Skeletal muscle satellite cell (primary cell): ENCODE measurements at regions not wholly inside any gene's neighbourhood (a gene's known extent, or its start where the extent isn't known, plus 50 kb on each side); places are given as distances from the start of the nearest gene placed in this dataset.
"Not testable (repeated sequence)": the region's sequence is repeated elsewhere in the genome, so short reads cannot be mapped to it uniquely, and the experiment has no call there.

Experiments
- H3K27me3 ChIP-seq: 2 replicates; pipeline ENCODE4 v1.7.0; 2013; ENCODE audit warnings: low read length; ENCODE audit not compliant: control insufficient read depth, insufficient read depth
- H3K36me3 ChIP-seq: 2 replicates; pipeline ENCODE4 v1.7.0; 2013; ENCODE audit warnings: mild to moderate bottlenecking, control low read depth, low read length; ENCODE audit not compliant: insufficient read depth
- H3K4me1 ChIP-seq: 2 replicates; pipeline ENCODE4 v1.7.0; 2013; ENCODE audit warnings: low read length; ENCODE audit not compliant: control insufficient read depth, insufficient read depth
- H3K4me2 ChIP-seq: 2 replicates; pipeline ENCODE4 v1.7.0; 2013; ENCODE audit warnings: mild to moderate bottlenecking, low read length
- H3K4me3 ChIP-seq: 2 replicates; pipeline ENCODE4 v1.7.0; 2013; ENCODE audit warnings: low read length
- H3K9ac ChIP-seq: 2 replicates; pipeline ENCODE4 v1.7.0; 2013; ENCODE audit warnings: mild to moderate bottlenecking, low read depth, low read length, moderate library complexity
- H3K9me3 ChIP-seq: replicated peaks from 2 replicates; pipeline ENCODE4 v1.7.0; 2013; ENCODE audit warnings: mild to moderate bottlenecking, control low read depth, low read length

DNA sequence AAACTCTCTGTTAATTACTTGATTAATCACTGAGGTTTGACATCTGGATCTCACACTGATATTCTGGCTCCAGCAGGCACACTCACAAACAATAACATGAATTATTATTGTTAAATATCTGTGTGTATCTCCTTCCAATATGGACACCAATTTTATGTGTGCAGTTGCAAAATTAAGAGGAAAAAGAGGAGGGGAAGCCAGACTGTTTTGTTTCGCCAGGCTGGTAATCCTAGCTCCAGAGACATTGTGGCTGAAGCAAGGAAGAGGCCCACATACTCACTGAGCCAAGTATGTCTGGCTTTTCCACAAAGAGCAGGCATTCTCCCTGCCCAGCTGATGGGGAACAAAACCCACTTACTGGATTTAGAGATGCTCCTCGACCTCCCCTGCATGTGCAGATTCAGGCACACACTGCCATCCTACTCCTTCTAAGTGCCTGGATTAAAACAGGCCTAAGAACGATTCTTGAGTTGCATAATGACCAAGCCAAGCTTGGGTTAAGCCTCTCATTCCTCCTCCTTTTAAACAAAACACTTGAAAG lies 181.9 kb downstream of the ESM1 start:
- H3K4me1 ChIP-seq: peaks cover 6% of the 10 kb centered on the region
- H3K27me3 ChIP-seq: no peaks in the 10 kb centered on the region
- no peaks in the 10 kb centered on the region for H3K9me3 ChIP-seq
- H3K4me2 ChIP-seq: no peak overlapping the region
- H3K4me3 ChIP-seq: no peak overlapping the region
- H3K9ac ChIP-seq: no peak overlapping the region
- H3K36me3 ChIP-seq: no peaks in the 10 kb centered on the region

- no peak overlapping the region for H3K9ac ChIP-seq
- no peaks in the 10 kb centered on the region for H3K36me3 ChIP-seq
- no peak overlapping the region for H3K4me3 ChIP-seq
- no peak overlapping the region for H3K4me2 ChIP-seq
- no peaks in the 10 kb centered on the region for H3K9me3 ChIP-seq
- no peaks in the 10 kb centered on the region for H3K27me3 ChIP-seq
- H3K4me1 ChIP-seq: no peaks in the 10 kb centered on the region
Observed at GRCh38 chr5:54799645-54800044, 185.7 kb downstream of the ESM1 start.

DNA sequence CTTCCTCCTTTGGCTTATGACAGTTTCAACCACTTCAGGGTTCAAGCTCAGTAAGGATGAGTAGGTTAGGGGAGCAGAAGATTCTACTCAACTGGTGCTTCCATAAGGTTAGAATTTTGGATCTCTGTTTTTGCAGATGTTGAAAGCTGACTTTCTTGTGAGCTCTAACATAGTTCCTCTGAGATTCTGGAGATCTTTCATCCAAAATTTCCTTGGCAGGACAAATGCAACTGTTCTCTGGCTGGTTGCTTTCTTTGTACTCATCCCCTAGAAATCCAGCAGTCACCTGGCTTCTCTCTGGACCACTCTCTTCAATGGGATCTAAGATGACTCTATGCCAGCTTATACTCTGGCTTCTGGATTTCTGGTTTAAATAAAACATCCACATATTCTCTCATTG lies 189.6 kb downstream of the ESM1 start:
- H3K4me1 ChIP-seq: no peaks in the 10 kb centered on the region
- H3K36me3 ChIP-seq: no peaks in the 10 kb centered on the region
- no peaks in the 10 kb centered on the region for H3K27me3 ChIP-seq
- no peak overlapping the region for H3K4me3 ChIP-seq
- H3K4me2 ChIP-seq: no peak overlapping the region
- H3K9ac ChIP-seq: no peak overlapping the region
- no peaks in the 10 kb centered on the region for H3K9me3 ChIP-seq

- H3K9ac ChIP-seq: no peak overlapping the region
- H3K9me3 ChIP-seq: no peaks in the 10 kb centered on the region
- H3K4me1 ChIP-seq: no peaks in the 10 kb centered on the region
- no peak overlapping the region for H3K4me3 ChIP-seq
- H3K4me2 ChIP-seq: no peak overlapping the region
- no peaks in the 10 kb centered on the region for H3K27me3 ChIP-seq
- H3K36me3 ChIP-seq: no peaks in the 10 kb centered on the region
Observed at GRCh38 chr5:54795284-54795683, 190.1 kb downstream of the ESM1 start.

DNA sequence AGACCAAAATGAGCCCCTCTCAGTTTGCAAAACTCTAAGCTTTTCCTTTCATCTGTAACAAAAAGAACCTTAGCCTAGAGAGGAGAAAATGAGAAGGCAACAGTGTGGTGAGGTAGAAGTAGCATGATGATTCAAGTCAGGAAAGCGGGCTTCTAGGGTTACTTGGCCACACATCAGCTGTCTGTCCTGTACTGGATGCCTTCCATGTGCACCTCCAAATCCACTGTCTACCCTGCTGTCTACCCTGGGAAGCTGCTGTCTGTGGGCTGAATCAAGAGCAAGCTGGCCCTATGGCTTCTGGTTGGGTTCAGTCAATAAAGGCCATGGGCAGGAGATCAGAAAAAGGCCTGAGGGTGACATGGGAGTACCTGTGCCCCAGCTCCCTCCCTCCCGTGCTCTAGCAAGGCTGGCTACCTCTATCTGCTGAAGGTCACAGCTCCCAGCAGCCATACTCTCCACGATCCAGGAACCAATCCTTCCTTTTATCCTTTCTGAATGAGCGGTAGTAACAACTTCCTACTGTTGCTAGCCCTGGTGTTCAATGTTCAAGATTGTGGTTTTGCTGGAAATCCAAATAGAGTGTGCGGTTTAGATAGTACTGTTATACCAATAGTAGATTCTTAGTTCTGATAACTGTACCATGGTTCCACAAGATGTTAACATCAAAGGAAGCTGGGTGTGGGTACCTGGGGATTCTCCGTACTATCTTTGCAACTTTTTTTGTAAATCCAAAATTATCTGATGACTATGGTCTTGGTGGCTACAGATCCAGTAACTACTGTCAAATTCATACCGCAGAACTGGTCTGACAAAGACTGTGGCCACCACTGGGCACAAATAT lies 191.0 kb downstream of the ESM1 start:
- Histone ChIP-seq H3K36me3 (no peaks in the 10 kb centered on the region), H3K4me1 (no peaks in the 10 kb centered on the region), H3K9ac (no peak overlapping the region), H3K27me3 (no peaks in the 10 kb centered on the region), H3K4me2 (no peak overlapping the region), H3K9me3 (no peaks in the 10 kb centered on the region), H3K4me3 (no peak overlapping the region)

GRCh38 chr5:54793468-54794134 lies 191.8 kb downstream of the ESM1 start:
- H3K27me3 ChIP-seq: no peaks in the 10 kb centered on the region
- H3K9me3 ChIP-seq: no peaks in the 10 kb centered on the region
- H3K36me3 ChIP-seq: no peaks in the 10 kb centered on the region
- H3K4me1 ChIP-seq: no peaks in the 10 kb centered on the region
- no peak overlapping the region for H3K9ac ChIP-seq
- no peak overlapping the region for H3K4me2 ChIP-seq
- no peak overlapping the region for H3K4me3 ChIP-seq

DNA sequence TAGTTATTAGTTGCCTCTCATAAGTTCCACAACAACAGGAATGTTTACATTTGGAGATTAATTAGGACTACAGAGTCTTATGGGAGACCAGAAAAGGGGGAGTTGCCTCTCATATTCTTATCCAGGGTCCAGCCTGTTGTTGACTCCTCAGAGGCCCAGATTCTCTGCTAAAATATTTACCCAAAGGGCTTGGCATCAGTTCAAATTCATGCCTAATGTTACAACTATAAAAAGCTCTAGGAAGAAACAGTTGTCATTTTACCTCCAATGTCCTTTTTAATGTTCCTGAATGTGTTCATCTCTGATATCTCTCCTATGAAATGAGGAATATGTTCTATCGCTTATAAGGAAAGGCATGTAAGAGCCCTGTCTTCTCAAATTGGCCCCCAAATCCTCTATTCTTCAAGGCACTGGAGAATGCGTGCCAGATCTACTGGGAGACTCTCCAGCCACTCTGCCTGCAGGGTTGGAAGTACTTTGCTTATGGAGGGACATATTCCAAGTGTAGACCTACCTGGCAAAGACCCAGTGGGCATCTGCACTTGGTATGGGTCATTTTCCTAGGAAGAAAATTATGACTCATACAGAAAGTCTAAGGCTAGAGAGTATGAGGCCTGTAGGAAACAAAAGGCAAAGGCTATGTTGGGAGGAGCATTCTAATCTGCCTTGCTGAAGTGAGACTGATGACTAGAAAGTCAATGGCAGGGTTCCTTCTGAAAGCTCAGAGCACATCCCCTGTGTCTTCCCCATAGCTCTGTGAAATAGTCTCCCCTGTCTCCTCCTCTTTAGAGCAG lies 192.6 kb downstream of the ESM1 start:
- no peaks in the 10 kb centered on the region for H3K27me3 ChIP-seq
- H3K4me3 ChIP-seq: no peak overlapping the region
- no peak overlapping the region for H3K4me2 ChIP-seq
- H3K9me3 ChIP-seq: no peaks in the 10 kb centered on the region
- no peaks in the 10 kb centered on the region for H3K4me1 ChIP-seq
- H3K36me3 ChIP-seq: no peaks in the 10 kb centered on the region
- no peak overlapping the region for H3K9ac ChIP-seq

GRCh38 chr5:54787910-54788309 lies 197.5 kb downstream of the ESM1 start:
- H3K27me3 ChIP-seq, H3K9ac ChIP-seq, H3K4me3 ChIP-seq, H3K36me3 ChIP-seq, H3K4me1 ChIP-seq, H3K9me3 ChIP-seq, H3K4me2 ChIP-seq: not testable (repeated sequence)

- peaks cover 6% of the 10 kb centered on the region for H3K4me1 ChIP-seq
- no peak overlapping the region for H3K4me3 ChIP-seq
- no peaks in the 10 kb centered on the region for H3K36me3 ChIP-seq
- no peak overlapping the region for H3K4me2 ChIP-seq
- no peaks in the 10 kb centered on the region for H3K9me3 ChIP-seq
- H3K9ac ChIP-seq: no peak overlapping the region
- no peaks in the 10 kb centered on the region for H3K27me3 ChIP-seq
Observed at GRCh38 chr5:54785729-54786591, 199.4 kb downstream of the ESM1 start.

DNA sequence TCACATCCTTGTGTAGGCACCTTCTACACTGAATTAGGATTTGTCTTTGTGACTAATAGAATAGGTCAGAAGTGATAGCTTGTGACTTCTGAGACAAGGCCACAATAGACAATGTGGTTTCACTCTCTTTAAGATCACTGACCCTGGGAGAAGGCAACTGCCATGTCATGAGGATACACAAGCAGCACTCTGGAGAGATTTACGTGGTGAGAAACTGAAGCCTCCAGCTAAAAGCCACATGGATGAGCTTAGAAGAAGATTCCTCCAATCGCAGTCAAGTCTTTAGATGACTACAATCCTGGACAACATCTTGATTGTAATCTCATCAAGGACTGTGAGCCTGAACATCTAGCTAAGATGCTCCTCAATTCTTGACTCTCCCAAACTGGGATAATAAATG lies 206.6 kb downstream of the ESM1 start:
- H3K9ac ChIP-seq: no peak overlapping the region
- no peaks in the 10 kb centered on the region for H3K9me3 ChIP-seq
- H3K4me2 ChIP-seq: no peak overlapping the region
- H3K36me3 ChIP-seq: no peaks in the 10 kb centered on the region
- H3K27me3 ChIP-seq: no peaks in the 10 kb centered on the region
- H3K4me1 ChIP-seq: peaks cover 3% of the 10 kb centered on the region
- H3K4me3 ChIP-seq: no peak overlapping the region

GRCh38 chr5:54775645-54776044 lies 209.7 kb downstream of the ESM1 start:
- Histone ChIP-seq H3K4me1 (peaks cover 3% of the 10 kb centered on the region), H3K36me3 (no peaks in the 10 kb centered on the region), H3K9me3 (no peaks in the 10 kb centered on the region), H3K27me3 (peaks cover 3% of the 10 kb centered on the region), H3K9ac (no peak overlapping the region), H3K4me2 (no peak overlapping the region), H3K4me3 (no peak overlapping the region)
